Cardiac fibroblast (primary cell): ENCODE measurements at regions not wholly inside any gene's neighbourhood (a gene's known extent, or its start where the extent isn't known, plus 50 kb on each side); places are given as distances from the start of the nearest gene placed in this dataset.

Source experiments
- DNase-seq, 2 donors: peaks; one replicate each; pipeline versions ENCODE4 v3.0.0 to v3.0.0-alpha.2; 2010; ENCODE audit warnings: low read depth in 2 of 2
- H3K4me3 ChIP-seq, 2 donors: replicated peaks in 1 of 2; 1 replicate in 1 of 2; 2 replicates in 1 of 2; pipeline ENCODE4 v1.5.1; 2011; ENCODE audit warnings: low read depth in 2 of 2, low read length in 2 of 2, mild to moderate bottlenecking in 2 of 2, moderate library complexity in 1 of 2
- CTCF ChIP-seq: IDR thresholded peaks from one replicate; pipeline ENCODE4 v1.5.1; 2011; ENCODE audit warnings: low read depth, mild to moderate bottlenecking, low read length, inconsistent platforms

GRCh38 chr1:228989992-228990827 lies 254.9 kb downstream of the RHOU start:
- no peak for TF ChIP-seq CTCF
- H3K4me3 ChIP-seq = no peak overlapping the region
- DNase-seq = peak in 1 of 2 donors; percentile 87

- DNase-seq = no peak
- TF ChIP-seq CTCF = no peak
- no peak overlapping the region for H3K4me3 ChIP-seq
Observed at GRCh38 chr1:228990906-228991569, 255.8 kb downstream of the RHOU start.

- TF ChIP-seq CTCF = no peak
- H3K4me3 ChIP-seq = no peak overlapping the region
- DNase-seq = no peak
Observed at GRCh38 chr1:228992044-228992443, 256.8 kb downstream of the RHOU start.

GRCh38 chr1:228992907-228993535 lies 257.7 kb downstream of the RHOU start:
- no peak overlapping the region for H3K4me3 ChIP-seq
- no peak for TF ChIP-seq CTCF
- no peak for DNase-seq

GRCh38 chr1:228994676-228995594 lies 259.7 kb downstream of the RHOU start:
- no peak for TF ChIP-seq CTCF
- no peak for DNase-seq

GRCh38 chr1:228996281-228996680 lies 261.0 kb downstream of the RHOU start:
- no peak for TF ChIP-seq CTCF
- H3K4me3 ChIP-seq = no peak overlapping the region
- no peak for DNase-seq

More at GRCh38 chr1:228994676-228995594, 259.7 kb downstream of the RHOU start:
- H3K4me3 ChIP-seq = no peak overlapping the region
